SK-N-MC (cell line): ENCODE measurements at regions not wholly inside any gene's neighbourhood (a gene's known extent, or its start where the extent isn't known, plus 50 kb on each side); places are given as distances from the start of the nearest gene placed in this dataset.

Source experiments
- EZH2 ChIP-seq: fragments of 200-600 bp; sonication (generic); IDR thresholded peaks from one replicate; pipeline ENCODE4 v1.6.1; 2017; ENCODE audit warnings: antibody characterized with exemption
- POLR2AphosphoS5 ChIP-seq: IDR thresholded peaks from 2 replicates; pipeline ENCODE4 v1.6.1; 2012; ENCODE audit warnings: mild to moderate bottlenecking, low read depth, low read length, borderline replicate concordance

GRCh38 chrX:78452356-78452755 is 124.9 kb upstream of the CYSLTR1 start:
- TF ChIP-seq POLR2AphosphoS5 (no peak), EZH2 (no peak)
